ENCODE measurements at regions not wholly inside any gene's neighbourhood (a gene's known extent, or its start where the extent isn't known, plus 50 kb on each side); places are given as distances from the start of the nearest gene placed in this dataset.

GRCh38 chr5:165617491-165617890 is 2112.1 kb downstream of the MAT2B start:
- TF ChIP-seq EZH2 (IDR thresholded peaks at IDR 0.05; ENCODE audit: insufficient read depth, poor library complexity, severe bottlenecking) = no peak
- TF ChIP-seq EZH2phosphoT487 (IDR thresholded peaks at IDR 0.05; ENCODE audit: insufficient read depth, low read depth) = no peak
